H9 (cell line): ENCODE measurements at regions not wholly inside any gene's neighbourhood (a gene's known extent, or its start where the extent isn't known, plus 50 kb on each side); places are given as distances from the start of the nearest gene placed in this dataset.

Experiments
- DNase-seq: peaks from one replicate; pipeline ENCODE4 v3.0.0-alpha.2; 2017
- H2AFZ ChIP-seq: one replicate; pipeline ENCODE4 v1.6.1; 2013; ENCODE audit warnings: mild to moderate bottlenecking, low read length, control low read depth, moderate library complexity
- H2AK5ac ChIP-seq: 2 replicates; pipeline ENCODE4 v1.6.1; 2013; ENCODE audit warnings: low read length, control low read depth, mixed read lengths; ENCODE audit not compliant: insufficient read length
- H2BK120ac ChIP-seq: one replicate; pipeline ENCODE4 v1.6.1; 2013; ENCODE audit warnings: low read depth, mild to moderate bottlenecking, low read length, control low read depth, inconsistent platforms; ENCODE audit not compliant: poor library complexity, severe bottlenecking
- H2BK12ac ChIP-seq: 2 replicates; pipeline ENCODE4 v1.6.1; 2013; ENCODE audit warnings: low read length, control low read depth, mixed read lengths, low read depth; ENCODE audit not compliant: insufficient read length
- H2BK15ac ChIP-seq: 2 replicates; pipeline ENCODE4 v1.6.1; 2013; ENCODE audit warnings: low read depth, low read length, control low read depth
- H2BK20ac ChIP-seq: one replicate; pipeline ENCODE4 v1.6.1; 2013; ENCODE audit warnings: low read depth, mild to moderate bottlenecking, low read length, control low read depth, inconsistent platforms; ENCODE audit not compliant: poor library complexity, severe bottlenecking
- H2BK5ac ChIP-seq: 2 replicates; pipeline ENCODE4 v1.6.1; 2013; ENCODE audit warnings: low read length, control low read depth, mixed read lengths; ENCODE audit not compliant: insufficient read length
- H3K14ac ChIP-seq: 2 replicates; pipeline ENCODE4 v1.6.1; 2013; ENCODE audit warnings: low read length, control low read depth; ENCODE audit not compliant: insufficient read depth
- H3K18ac ChIP-seq: 2 replicates; pipeline ENCODE4 v1.6.1; 2013; ENCODE audit warnings: low read depth, mild to moderate bottlenecking, mixed read lengths, low read length, control low read depth; ENCODE audit not compliant: insufficient read length
- H3K23ac ChIP-seq: 2 replicates; pipeline ENCODE4 v1.6.1; 2013; ENCODE audit warnings: low read length, control low read depth, mixed read lengths, low read depth; ENCODE audit not compliant: insufficient read length
- H3K23me2 ChIP-seq: 2 replicates; pipeline ENCODE4 v1.6.1; 2013; ENCODE audit warnings: low read depth, mild to moderate bottlenecking, mixed read lengths, low read length, control low read depth; ENCODE audit not compliant: insufficient read length, poor library complexity, severe bottlenecking
- H3K27ac ChIP-seq: 2 replicates; pipeline ENCODE4 v1.5.1; 2013; ENCODE audit warnings: low read length, control low read depth, mixed read lengths, low read depth; ENCODE audit not compliant: insufficient read length
- H3K27me3 ChIP-seq: 2 replicates; pipeline ENCODE4 v1.6.1; 2013; ENCODE audit warnings: low read length, control low read depth, inconsistent platforms; ENCODE audit not compliant: insufficient read depth
- H3K4ac ChIP-seq: 2 replicates; pipeline ENCODE4 v1.6.1; 2013; ENCODE audit warnings: low read depth, mild to moderate bottlenecking, control low read depth, inconsistent platforms, low read length, moderate library complexity
- H3K4me1 ChIP-seq: 2 replicates; pipeline ENCODE4 v1.6.1; 2013; ENCODE audit warnings: low read length, control low read depth, inconsistent platforms; ENCODE audit not compliant: insufficient read depth
- H3K4me2 ChIP-seq: 2 replicates; pipeline ENCODE4 v1.6.1; 2013; ENCODE audit warnings: low read length, control low read depth, mixed read lengths; ENCODE audit not compliant: insufficient read length, insufficient read depth
- H3K56ac ChIP-seq: 2 replicates; pipeline ENCODE4 v1.6.1; 2013; ENCODE audit warnings: low read depth, mild to moderate bottlenecking, mixed read lengths, low read length, control low read depth; ENCODE audit not compliant: insufficient read length
- H3K79me1 ChIP-seq: 2 replicates; pipeline ENCODE4 v1.6.1; 2013; ENCODE audit warnings: low read depth, mild to moderate bottlenecking, moderate library complexity, low read length, control low read depth, inconsistent platforms; ENCODE audit not compliant: insufficient read depth, poor library complexity, severe bottlenecking
- H3K79me2 ChIP-seq: 2 replicates; pipeline ENCODE4 v1.6.1; 2013; ENCODE audit warnings: low read length, control low read depth, inconsistent platforms; ENCODE audit not compliant: insufficient read depth
- H3K9ac ChIP-seq: 2 replicates; pipeline ENCODE4 v1.6.1; 2013; ENCODE audit warnings: low read length, control low read depth, mixed read lengths; ENCODE audit not compliant: insufficient read length; ENCODE audit errors: extremely low read depth
- H3K9me3 ChIP-seq: one replicate; pipeline ENCODE4 v1.6.1; 2013; ENCODE audit warnings: low read depth, low read length, inconsistent platforms; ENCODE audit not compliant: control insufficient read depth
- H3T11ph ChIP-seq: one replicate; pipeline ENCODE4 v1.6.1; 2013; ENCODE audit warnings: mild to moderate bottlenecking, low read length, control low read depth, inconsistent platforms
- H4K20me1 ChIP-seq: one replicate; pipeline ENCODE4 v1.6.1; 2013; ENCODE audit not compliant: control insufficient read depth, insufficient read length, insufficient read depth
- H4K5ac ChIP-seq: 2 replicates; pipeline ENCODE4 v1.6.1; 2013; ENCODE audit warnings: low read depth, mild to moderate bottlenecking, mixed read lengths, low read length, control low read depth; ENCODE audit not compliant: insufficient read length
- H4K8ac ChIP-seq: replicated peaks from 2 replicates; pipeline ENCODE4 v1.6.1; 2013; ENCODE audit warnings: low read length, control low read depth, mixed read lengths, low read depth; ENCODE audit not compliant: insufficient read length
- H4K91ac ChIP-seq: 2 replicates; pipeline ENCODE4 v1.6.1; 2013; ENCODE audit warnings: low read depth, mild to moderate bottlenecking, moderate library complexity, mixed read lengths, low read length, control low read depth; ENCODE audit not compliant: insufficient read length
- H3K27ac Mint-ChIP-seq, 3 experiments: 2 replicates in 2 of 3; 3 replicates in 1 of 3; pipeline ENCODE4 v1.8.0; 2020 to 2021; ENCODE audit warnings: mixed read lengths in 3 of 3, mild to moderate bottlenecking in 1 of 3, moderate library complexity in 1 of 3
- H3K27me3 Mint-ChIP-seq: 2 replicates; pipeline ENCODE4 v1.8.0; 2021; ENCODE audit warnings: low read depth, mild to moderate bottlenecking, moderate library complexity, mixed read lengths
- H3K36me3 Mint-ChIP-seq, 3 experiments: 2 replicates in 2 of 3; 3 replicates in 1 of 3; pipeline ENCODE4 v1.8.0; 2020 to 2021; ENCODE audit warnings: low read depth in 3 of 3, mixed read lengths in 3 of 3; ENCODE audit not compliant: insufficient read depth in 1 of 3
- H3K4me1 Mint-ChIP-seq, 2 experiments: 2 replicates each; pipeline ENCODE4 v1.8.0; 2020; ENCODE audit warnings: mixed read lengths in 2 of 2
- H3K4me3 Mint-ChIP-seq, 2 experiments: 2 replicates in 1 of 2; 3 replicates in 1 of 2; pipeline ENCODE4 v1.8.0; 2020 to 2021; ENCODE audit warnings: mild to moderate bottlenecking in 2 of 2, mixed read lengths in 2 of 2, moderate library complexity in 1 of 2
- H3K9me3 Mint-ChIP-seq, 2 experiments: 2 replicates in 1 of 2; 3 replicates in 1 of 2; pipeline ENCODE4 v1.8.0; 2020; ENCODE audit warnings: mild to moderate bottlenecking in 2 of 2, mixed read lengths in 2 of 2, moderate library complexity in 1 of 2
- CTCF ChIP-seq: fragments of 200-600 bp; sonication (generic); conservative IDR thresholded peaks from 3 replicates; pipeline ENCODE4 v1.8.0; 2021; ENCODE audit warnings: antibody characterized with exemption, mild to moderate bottlenecking
- WGBS: extraction: QIAGEN DNeasy Blood & Tissue Kit; methylation state at CpG from one replicate; pipeline ENCODE4 v1.1.7; 2013; ENCODE audit warnings: missing lambda C conversion rate, low lambda C conversion rate, mixed read lengths; ENCODE audit not compliant: insufficient read length; ENCODE audit errors: extremely low coverage; 5-methylcytosine and 5-hydroxymethylcytosine counted together

- Histone ChIP-seq H4K5ac (no peak overlapping the region), H3K23me2 (no peaks in the 10 kb centered on the region), H4K20me1 (no peaks in the 10 kb centered on the region), H3K4me2 (no peak overlapping the region), H2BK5ac (no peak overlapping the region), H2BK12ac (no peak overlapping the region), H3K4ac (no peak overlapping the region), H3K9me3 (no peaks in the 10 kb centered on the region), H3K79me1 (no peaks in the 10 kb centered on the region), H3K56ac (no peak overlapping the region), H3K27me3 (no peaks in the 10 kb centered on the region), H3K27ac (no peak overlapping the region), H4K8ac (no peak overlapping the region), H2BK120ac (no peak overlapping the region), H2AFZ (no peak overlapping the region), H3K23ac (no peak overlapping the region), H2AK5ac (no peak overlapping the region), H3K4me1 (peaks cover 13% of the 10 kb centered on the region; the same call in 1 of the 2 replicates), H2BK20ac (no peak overlapping the region), H3K79me2 (no peaks in the 10 kb centered on the region), H3K9ac (no peak overlapping the region), H4K91ac (no peak overlapping the region), H3K18ac (no peak overlapping the region), H3T11ph (no peak overlapping the region), H3K14ac (no peak overlapping the region), H2BK15ac (no peak overlapping the region)
- Mint-ChIP-seq H3K4me3 (no peak overlapping the region), H3K27me3 (peaks cover 2% of the 10 kb centered on the region; the same call in 1 of the 2 replicates), H3K36me3 (no peaks in the 10 kb centered on the region), H3K9me3 (no peaks in the 10 kb centered on the region), H3K4me1 (peaks cover 36 to 37% of the 10 kb centered on the region in 2 experiments), H3K27ac (no peak overlapping the region; a peak in 2 of 7 replicates)
- WGBS: no CpG with 5 or more reads among the region's 7 CpGs
- TF ChIP-seq CTCF: no peak
- DNase-seq: no peak
Observed at GRCh38 chr3:8112587-8112986, 389.0 kb upstream of the LMCD1 start.
